Smooth muscle cell (in vitro differentiated cells): ENCODE measurements at regions not wholly inside any gene's neighbourhood (a gene's known extent, or its start where the extent isn't known, plus 50 kb on each side); places are given as distances from the start of the nearest gene placed in this dataset.
A peak's percentile ranks its signal among the peaks of the same experiment; 100 is the strongest.

Experiments used
- DNase-seq: peaks from one replicate; lab custom pipeline; 2025; ENCODE audit not compliant: unreplicated experiment; lab: John Stamatoyannopoulos, UW
- H2AFZ ChIP-seq: fragments of 200-600 bp; sonication (generic); 2 replicates; pipeline ENCODE4 v1.6.0; 2016; ENCODE audit warnings: antibody characterized with exemption, low read depth, mild to moderate bottlenecking
- H3F3A ChIP-seq: fragments of 200-600 bp; sonication (generic); 2 replicates; pipeline ENCODE4 v1.6.0; 2017; ENCODE audit warnings: antibody characterized with exemption, low read depth
- H3K27ac ChIP-seq: fragments of 200-600 bp; sonication (generic); 2 replicates; pipeline ENCODE4 v1.5.1; 2016; ENCODE audit warnings: low read depth, mild to moderate bottlenecking
- H3K27me3 ChIP-seq: fragments of 200-600 bp; sonication (generic); 2 replicates; pipeline ENCODE4 v1.6.1; 2016; ENCODE audit warnings: low read depth, mild to moderate bottlenecking
- H3K36me3 ChIP-seq: fragments of 200-600 bp; sonication (generic); 2 replicates; pipeline ENCODE4 v1.5.1; 2016; ENCODE audit warnings: low read depth
- H3K4me1 ChIP-seq: fragments of 200-600 bp; sonication (generic); 2 replicates; pipeline ENCODE4 v1.5.1; 2016; ENCODE audit warnings: low read depth
- H3K4me2 ChIP-seq: fragments of 200-600 bp; sonication (generic); 2 replicates; pipeline ENCODE4 v1.6.0; 2016; ENCODE audit warnings: mild to moderate bottlenecking
- H3K4me3 ChIP-seq: fragments of 200-600 bp; sonication (generic); 2 replicates; pipeline ENCODE4 v1.5.1; 2016; ENCODE audit warnings: mild to moderate bottlenecking
- H3K79me2 ChIP-seq: fragments of 200-600 bp; sonication (generic); 2 replicates; pipeline ENCODE4 v1.6.0; 2016; ENCODE audit warnings: low read depth, mild to moderate bottlenecking
- H3K9ac ChIP-seq: fragments of 200-600 bp; sonication (generic); 2 replicates; pipeline ENCODE4 v1.6.0; 2016; ENCODE audit warnings: low read depth
- H3K9me3 ChIP-seq: fragments of 200-600 bp; sonication (generic); replicated peaks from 2 replicates; pipeline ENCODE4 v1.5.1; 2016; ENCODE audit warnings: low read depth
- H4K20me1 ChIP-seq: fragments of 200-600 bp; sonication (generic); 2 replicates; pipeline ENCODE4 v1.6.0; 2016; ENCODE audit warnings: low read depth
- WGBS: methylation state at CpG from one replicate; pipeline ENCODE4 v1.1.7; 2016; ENCODE audit warnings: low lambda C conversion rate; 5-methylcytosine and 5-hydroxymethylcytosine counted together
- TF ChIP-seq, protein P1 (sequence below): fragments of 200-600 bp; sonication (generic); IDR thresholded peaks from 2 replicates; pipeline ENCODE4 v1.5.1; 2017; ENCODE audit warnings: borderline replicate concordance, mild to moderate bottlenecking, antibody characterized with exemption; ENCODE audit not compliant: insufficient read depth, poor library complexity, severe bottlenecking

DNA sequence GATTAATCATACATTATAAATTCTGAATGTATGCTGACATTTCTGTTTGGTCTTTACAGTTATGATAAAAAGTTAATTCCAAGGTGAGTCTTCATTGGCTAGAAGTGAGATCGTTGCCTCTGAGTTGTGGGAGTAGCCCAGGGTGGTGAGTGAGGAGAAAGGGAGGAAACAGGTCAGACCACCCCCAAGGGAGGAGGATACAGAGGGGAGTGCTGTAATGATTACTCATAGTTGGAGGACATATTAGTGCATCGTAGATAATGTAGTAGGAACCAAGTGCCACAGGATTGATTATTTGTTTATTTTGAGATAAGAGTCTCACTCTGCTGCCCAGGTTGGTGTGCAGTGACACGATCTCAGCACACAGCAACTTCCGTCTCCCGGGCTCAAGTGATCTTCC lies 672.2 kb downstream of the INHBA start:
- Histone ChIP-seq H3K79me2 (no peaks in the 10 kb centered on the region), H2AFZ (no peak overlapping the region), H3K9ac (no peak overlapping the region), H3K4me2 (no peak overlapping the region), H3F3A (peaks cover 11% of the 10 kb centered on the region), H3K4me1 (no peaks in the 10 kb centered on the region), H3K9me3 (no peaks in the 10 kb centered on the region), H4K20me1 (no peaks in the 10 kb centered on the region), H3K27me3 (no peaks in the 10 kb centered on the region), H3K4me3 (no peak overlapping the region), H3K27ac (peak overlapping the region; percentile 90), H3K36me3 (no peaks in the 10 kb centered on the region)
- TF ChIP-seq, protein P1, sequence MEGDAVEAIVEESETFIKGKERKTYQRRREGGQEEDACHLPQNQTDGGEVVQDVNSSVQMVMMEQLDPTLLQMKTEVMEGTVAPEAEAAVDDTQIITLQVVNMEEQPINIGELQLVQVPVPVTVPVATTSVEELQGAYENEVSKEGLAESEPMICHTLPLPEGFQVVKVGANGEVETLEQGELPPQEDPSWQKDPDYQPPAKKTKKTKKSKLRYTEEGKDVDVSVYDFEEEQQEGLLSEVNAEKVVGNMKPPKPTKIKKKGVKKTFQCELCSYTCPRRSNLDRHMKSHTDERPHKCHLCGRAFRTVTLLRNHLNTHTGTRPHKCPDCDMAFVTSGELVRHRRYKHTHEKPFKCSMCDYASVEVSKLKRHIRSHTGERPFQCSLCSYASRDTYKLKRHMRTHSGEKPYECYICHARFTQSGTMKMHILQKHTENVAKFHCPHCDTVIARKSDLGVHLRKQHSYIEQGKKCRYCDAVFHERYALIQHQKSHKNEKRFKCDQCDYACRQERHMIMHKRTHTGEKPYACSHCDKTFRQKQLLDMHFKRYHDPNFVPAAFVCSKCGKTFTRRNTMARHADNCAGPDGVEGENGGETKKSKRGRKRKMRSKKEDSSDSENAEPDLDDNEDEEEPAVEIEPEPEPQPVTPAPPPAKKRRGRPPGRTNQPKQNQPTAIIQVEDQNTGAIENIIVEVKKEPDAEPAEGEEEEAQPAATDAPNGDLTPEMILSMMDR = no peak
- 65% methylated on average over 5 of the region's 5 CpGs for WGBS
- no peak for DNase-seq

DNA sequence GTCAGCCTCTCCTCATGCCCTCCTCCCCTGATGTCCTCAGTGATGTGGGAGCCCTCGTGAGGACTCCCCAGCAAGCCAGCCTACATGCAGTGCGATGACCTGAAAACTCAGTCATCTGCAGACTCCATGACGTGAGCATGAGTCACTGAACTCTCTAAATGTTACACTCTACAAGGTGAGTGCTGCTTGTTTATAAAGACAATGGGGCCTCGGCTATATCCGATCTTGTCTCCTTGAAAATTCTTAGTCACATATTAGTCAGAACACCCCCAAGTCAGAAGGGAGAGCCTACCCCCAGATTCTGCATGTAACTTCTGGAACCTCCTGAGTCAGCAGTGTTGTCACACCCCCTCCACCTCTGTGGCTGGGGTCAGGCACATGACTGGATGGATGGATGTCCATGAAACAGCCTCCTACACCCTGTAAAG lies 673.8 kb downstream of the INHBA start:
- no peak overlapping the region for H3K4me2 ChIP-seq
- no peak for DNase-seq
- no peak overlapping the region for H3K4me3 ChIP-seq
- no peaks in the 10 kb centered on the region for H3K9me3 ChIP-seq
- peaks cover 11% of the 10 kb centered on the region for H3F3A ChIP-seq
- H3K4me1 ChIP-seq = no peaks in the 10 kb centered on the region
- peak overlapping the region; percentile 15 for H3K9ac ChIP-seq
- no peaks in the 10 kb centered on the region for H3K36me3 ChIP-seq
- WGBS = 22% methylated on average over 5 of the region's 5 CpGs
- TF ChIP-seq, protein P1 = no peak
- H3K79me2 ChIP-seq = no peaks in the 10 kb centered on the region
- no peak overlapping the region for H2AFZ ChIP-seq
- H4K20me1 ChIP-seq = no peaks in the 10 kb centered on the region
- no peaks in the 10 kb centered on the region for H3K27me3 ChIP-seq
- H3K27ac ChIP-seq = peak overlapping the region; percentile 90

GRCh38 chr7:41028580-41028979 lies 674.3 kb downstream of the INHBA start:
- H2AFZ ChIP-seq = no peak overlapping the region
- H3K9ac ChIP-seq = peak overlapping the region; percentile 62
- H3K27ac ChIP-seq = peak overlapping the region; percentile 90

More at GRCh38 chr7:41028580-41028979, 674.3 kb downstream of the INHBA start:
- H3K4me2 ChIP-seq = no peak overlapping the region
- peaks cover 11% of the 10 kb centered on the region for H3F3A ChIP-seq
- no peaks in the 10 kb centered on the region for H3K36me3 ChIP-seq
- H3K27me3 ChIP-seq = no peaks in the 10 kb centered on the region
- no peak overlapping the region for H3K4me3 ChIP-seq
- no peaks in the 10 kb centered on the region for H3K9me3 ChIP-seq
- WGBS = 69% methylated on average over 2 of the region's 2 CpGs
- no peaks in the 10 kb centered on the region for H3K4me1 ChIP-seq
- TF ChIP-seq, protein P1 = no peak
- H3K79me2 ChIP-seq = no peaks in the 10 kb centered on the region
- no peaks in the 10 kb centered on the region for H4K20me1 ChIP-seq
- no peak for DNase-seq
